Fibroblast of pulmonary artery (primary cell): ENCODE measurements at regions not wholly inside any gene's neighbourhood (a gene's known extent, or its start where the extent isn't known, plus 50 kb on each side); places are given as distances from the start of the nearest gene placed in this dataset.

Experiments
- DNase-seq: peaks from one replicate; pipeline ENCODE4 v3.0.0-alpha.2; 2010; ENCODE audit warnings: low read depth
- H3K4me3 ChIP-seq: replicated peaks from 2 replicates; pipeline ENCODE4 v1.5.1; 2011; ENCODE audit warnings: low read depth, mild to moderate bottlenecking, control low read depth, low read length, moderate library complexity
- CTCF ChIP-seq: IDR thresholded peaks from 2 replicates; pipeline ENCODE4 v1.5.1; 2011; ENCODE audit warnings: mild to moderate bottlenecking, control low read depth, low read length, inconsistent platforms; ENCODE audit errors: missing control alignments

DNA sequence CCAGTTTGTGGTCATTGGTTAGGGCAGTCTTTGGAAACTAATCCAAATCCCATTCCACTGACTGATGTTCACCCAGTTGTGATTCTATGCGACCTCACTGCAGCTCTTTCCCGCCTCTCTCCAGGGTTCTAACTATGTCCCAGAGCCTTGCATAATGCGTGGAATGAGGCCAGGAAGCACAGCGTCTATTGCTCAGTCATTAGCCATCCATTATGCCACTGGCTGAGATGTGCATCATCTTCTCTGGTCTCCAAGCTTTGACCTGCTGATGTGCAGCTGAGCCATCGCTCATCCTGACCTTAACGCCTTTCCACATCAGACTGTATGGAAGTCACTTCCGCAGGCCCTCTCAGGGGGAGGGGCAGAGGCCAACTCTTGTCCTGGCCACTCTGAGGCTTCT, 115.4 kb upstream of the VRK1 start:
- no peak for DNase-seq
- H3K4me3 ChIP-seq: no peak overlapping the region
- no peak for TF ChIP-seq CTCF

- no peak for TF ChIP-seq CTCF
- H3K4me3 ChIP-seq: no peak overlapping the region
These were observed 114.8 kb upstream of the VRK1 start for GRCh38 chr14:96682401-96682800.

GRCh38 chr14:96683562-96684289, 113.5 kb upstream of the VRK1 start:
- no peak overlapping the region for H3K4me3 ChIP-seq
- no peak for DNase-seq
- TF ChIP-seq CTCF: no peak

More at GRCh38 chr14:96682401-96682800, 114.8 kb upstream of the VRK1 start:
- DNase-seq: no peak

DNA sequence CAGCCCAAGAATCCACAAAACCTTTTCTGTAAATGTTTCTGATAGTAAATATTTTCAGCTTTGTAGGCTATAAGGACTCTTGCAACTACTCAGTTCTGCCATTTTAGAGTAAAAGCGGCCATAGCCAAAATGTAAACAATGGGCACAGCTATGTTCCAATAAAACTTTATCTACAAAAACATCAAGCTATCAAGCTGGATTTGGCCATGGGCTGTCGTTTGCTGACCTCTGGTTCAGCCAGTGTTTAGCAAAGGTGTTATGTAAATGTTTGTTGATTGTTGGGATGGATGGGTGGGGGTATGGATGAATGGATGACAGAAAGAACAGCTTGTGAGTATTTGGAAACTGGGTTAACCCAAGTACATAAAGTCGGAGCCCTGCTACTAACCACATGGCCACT, 111.1 kb upstream of the VRK1 start:
- TF ChIP-seq CTCF: no peak
- H3K4me3 ChIP-seq: no peak overlapping the region
- no peak for DNase-seq

DNA sequence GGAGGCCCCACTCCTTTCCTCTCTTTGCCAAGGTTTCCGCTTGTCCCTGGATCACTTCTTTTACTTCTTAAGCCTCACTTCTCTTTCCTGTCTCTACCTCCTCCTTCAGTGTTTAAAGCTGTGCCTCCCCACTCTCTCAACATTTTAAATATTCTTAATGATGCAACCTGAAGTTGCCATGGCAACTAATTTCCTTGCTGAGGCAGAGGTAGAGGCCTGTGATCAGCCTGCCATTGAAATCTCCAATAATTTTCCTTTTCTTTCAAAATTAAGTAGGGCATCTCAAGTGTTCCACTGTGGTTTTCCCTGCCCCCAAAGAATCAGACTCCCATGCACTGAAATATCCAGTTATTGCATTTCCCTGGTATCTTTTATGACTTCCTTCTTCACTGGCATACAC, 108.6 kb upstream of the VRK1 start:
- H3K4me3 ChIP-seq: no peak overlapping the region
- DNase-seq: no peak
- no peak for TF ChIP-seq CTCF

DNA sequence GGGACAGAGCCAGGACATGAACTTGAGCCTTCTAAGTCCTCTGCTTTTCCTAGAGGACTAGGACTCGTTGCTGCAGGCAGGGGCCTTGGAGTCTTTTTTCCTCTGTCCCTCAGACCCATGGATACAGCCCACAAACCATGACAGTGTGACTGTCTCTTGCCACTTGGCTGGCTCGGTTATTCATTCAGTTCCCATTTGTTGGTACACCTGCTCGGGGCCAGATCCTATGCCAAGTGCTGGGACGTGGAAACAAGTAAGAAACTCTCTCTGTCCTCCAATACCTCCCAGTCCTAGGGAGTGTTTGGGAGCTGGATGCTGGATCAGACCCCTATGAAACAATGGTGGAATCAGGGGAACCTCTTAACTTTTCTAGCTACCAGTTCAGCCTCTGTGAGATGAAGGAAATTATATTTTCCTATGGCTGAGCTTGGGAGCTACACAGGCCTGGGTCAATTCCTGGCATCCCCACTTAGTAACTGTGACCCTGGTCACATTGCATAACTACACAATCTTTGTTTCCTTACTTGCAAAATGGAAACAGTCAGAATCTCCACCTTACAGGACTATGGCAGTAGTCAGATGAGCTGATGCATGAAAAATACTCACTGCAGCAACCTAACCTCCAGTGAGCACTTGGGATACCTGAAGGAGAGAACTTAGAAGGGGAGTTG, 106.3 kb upstream of the VRK1 start:
- no peak for DNase-seq
- no peak overlapping the region for H3K4me3 ChIP-seq
- no peak for TF ChIP-seq CTCF
